Inflammatory macrophage treated with lipopolysaccharide for 4 hours (primary cell): ENCODE measurements at regions not wholly inside any gene's neighbourhood (a gene's known extent, or its start where the extent isn't known, plus 50 kb on each side); places are given as distances from the start of the nearest gene placed in this dataset.

Experiments used
- DNase-seq: peaks from one replicate; pipeline ENCODE4 v3.0.0-alpha.2; 2020

DNA sequence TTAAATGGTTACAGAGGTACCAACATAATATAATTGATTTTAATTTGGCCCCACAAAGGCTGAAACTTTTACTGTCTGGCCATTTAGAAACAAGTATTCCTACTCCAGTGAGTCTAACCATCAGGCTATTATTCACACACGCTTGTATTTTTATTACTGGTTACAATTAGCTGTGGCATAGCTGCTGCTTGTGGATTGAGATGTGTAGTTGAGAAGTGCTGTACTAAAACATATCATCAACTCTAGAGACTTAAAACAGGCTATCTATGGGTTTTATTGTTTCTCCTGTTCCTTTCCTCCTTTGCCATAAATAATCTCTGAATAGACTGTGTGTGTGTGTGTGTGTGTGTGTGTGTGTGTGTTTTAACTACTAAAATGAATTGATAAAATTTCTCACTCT is 530.2 kb downstream of the CCDC85A start:
- no peak for DNase-seq

DNA sequence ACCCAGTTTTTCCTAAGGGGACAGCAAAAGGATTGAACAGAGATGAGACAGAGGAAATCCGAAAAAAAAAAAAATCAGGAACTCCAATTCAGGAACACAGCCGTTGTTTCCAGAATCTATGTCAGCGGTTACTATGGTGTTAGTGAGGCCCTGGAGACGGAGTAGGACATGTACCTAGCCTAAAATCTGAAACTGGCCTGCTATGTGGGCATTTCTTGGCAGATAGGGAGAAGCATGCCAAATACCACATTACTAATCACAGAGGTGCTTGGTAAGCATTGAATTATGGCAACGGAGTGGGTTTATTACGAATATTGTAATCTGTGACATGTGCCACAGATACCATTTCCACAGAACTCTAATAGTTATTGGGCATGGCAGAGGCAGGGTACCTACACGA is 530.6 kb downstream of the CCDC85A start:
- no peak for DNase-seq

DNA sequence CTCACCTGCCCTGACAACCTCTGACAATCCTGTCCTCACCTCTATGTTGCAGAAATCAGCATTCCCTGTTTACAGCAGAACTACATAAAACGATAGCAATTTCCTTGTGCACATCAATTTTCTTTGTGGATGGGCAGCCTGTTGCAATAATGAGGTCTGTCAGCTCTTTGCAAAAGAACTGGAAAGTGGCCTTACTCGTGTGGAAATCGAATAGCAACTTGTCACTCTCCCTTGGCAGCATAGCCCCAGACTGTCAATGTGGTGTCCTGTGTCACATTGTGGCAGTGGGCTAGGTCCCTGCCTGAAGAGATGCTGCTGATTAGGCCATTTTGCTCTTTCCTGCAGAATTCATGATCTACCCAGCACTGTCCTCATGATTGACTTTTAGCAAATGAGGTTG is 531.9 kb downstream of the CCDC85A start:
- no peak for DNase-seq

DNA sequence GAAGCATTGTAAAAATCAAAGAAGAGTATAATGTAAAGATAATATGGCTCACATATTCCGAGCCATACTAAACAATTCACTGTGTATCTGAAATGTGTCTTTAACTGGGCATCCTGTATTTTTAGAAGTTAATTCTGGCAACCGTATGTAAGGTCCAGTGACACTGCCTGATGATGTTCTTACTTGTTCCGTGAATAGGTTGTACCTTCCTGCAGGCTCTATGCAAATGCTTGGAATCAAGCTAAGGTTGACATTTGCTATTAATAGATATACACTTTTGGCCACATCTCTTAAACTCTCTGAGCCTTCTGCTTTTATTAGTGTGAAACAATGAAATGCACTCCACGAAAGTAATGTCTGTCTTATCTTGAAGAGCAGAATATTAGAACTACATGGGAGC is 534.6 kb downstream of the CCDC85A start:
- DNase-seq = no peak

DNA sequence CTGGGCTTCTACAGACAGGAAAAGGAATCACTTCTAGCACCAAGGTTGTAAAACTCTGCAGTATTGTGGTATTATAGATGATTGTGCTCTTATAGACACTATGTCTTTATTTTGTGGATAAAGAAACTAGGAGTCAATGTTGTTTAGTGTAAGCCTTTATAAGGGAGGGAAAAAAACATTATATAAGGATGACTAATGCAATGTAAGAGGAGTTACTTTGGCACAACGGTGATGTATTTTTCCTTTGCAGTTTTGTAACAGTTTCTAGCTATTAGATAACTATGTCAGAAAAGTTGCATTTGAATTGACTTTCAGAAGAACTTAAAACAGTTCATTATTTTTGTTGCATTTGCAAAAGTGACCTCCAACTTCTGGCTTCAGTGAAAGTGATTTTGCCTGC is 545.4 kb downstream of the CCDC85A start:
- no peak for DNase-seq

DNA sequence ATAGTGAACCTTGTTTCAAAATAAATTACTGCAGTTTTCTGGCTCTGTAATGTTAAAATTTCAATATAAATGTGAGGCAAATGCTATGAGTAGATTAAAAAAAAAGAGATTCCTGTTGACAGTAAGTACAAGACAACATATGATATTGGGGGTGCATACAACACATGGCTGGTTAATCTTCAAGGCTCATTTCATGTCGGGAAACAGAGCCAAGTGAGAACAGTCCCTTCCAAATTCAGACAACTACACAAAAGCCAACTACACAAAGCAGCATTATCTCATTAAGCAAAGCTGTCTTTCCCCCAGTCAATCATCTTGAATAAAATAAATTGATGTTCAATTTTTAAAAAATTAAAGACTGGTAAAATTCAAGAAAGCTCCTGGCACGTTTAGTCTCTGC is 549.2 kb downstream of the CCDC85A start:
- DNase-seq = no peak

DNA sequence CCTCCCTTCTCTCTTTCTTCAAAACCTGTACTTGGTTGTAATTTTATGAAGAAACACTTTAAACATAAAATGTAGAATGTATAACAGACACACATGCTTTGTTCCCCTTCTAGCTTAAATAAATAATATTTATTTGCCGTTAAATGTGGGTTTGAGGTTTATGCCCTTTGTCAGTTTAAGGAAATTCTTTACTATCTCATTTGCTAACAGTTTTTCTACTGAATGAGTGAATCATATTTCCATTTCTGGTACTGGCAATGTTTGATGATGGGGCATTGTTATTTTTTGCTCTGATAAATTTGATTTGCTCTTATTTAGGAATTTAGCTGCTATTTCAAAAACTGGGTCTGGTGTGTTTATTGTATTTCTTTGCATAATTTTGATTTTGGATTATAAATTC is 555.6 kb downstream of the CCDC85A start:
- DNase-seq = no peak

DNA sequence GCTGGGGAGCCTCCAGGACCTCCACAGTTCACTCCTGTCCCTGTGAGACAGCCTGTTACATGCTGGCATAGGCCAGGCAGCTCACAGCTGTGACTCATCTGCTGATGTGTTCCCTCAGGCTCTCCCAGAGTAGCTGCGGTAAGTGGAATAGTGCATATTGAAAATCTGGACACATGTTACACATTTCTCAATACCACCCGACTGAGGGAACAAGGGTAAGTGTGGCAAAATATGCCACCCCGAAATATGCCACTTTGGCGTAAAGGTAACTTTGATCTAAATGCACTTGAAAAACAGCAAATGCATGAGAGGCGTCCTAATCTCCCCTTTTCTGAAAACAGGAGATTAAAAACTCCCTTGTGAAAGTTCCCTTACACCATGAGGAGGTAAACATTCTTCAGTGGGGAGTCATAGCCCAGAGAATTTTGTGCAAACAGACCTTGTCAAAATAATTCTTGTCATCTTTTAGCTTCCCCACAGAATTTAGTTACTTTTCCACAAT is 557.9 kb downstream of the CCDC85A start:
- no peak for DNase-seq

DNA sequence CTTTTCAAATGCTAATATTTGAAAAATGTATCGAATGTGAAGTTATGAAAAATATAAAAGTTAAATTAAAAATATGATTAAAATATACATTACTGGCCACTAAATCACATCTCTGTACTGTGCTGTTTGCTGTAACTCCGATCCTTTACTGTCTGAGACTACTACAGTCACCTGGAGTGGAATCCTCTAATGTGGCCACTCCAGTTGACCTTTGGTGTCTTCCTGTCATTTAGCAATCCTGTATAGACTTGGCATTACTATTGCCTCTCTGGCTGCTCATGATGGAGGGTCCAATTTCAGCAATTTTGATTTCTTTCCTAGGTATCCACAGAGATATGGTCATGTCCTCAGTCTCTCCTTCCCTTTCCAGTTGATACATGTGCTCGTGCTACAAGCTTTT is 560.0 kb downstream of the CCDC85A start:
- no peak for DNase-seq

DNA sequence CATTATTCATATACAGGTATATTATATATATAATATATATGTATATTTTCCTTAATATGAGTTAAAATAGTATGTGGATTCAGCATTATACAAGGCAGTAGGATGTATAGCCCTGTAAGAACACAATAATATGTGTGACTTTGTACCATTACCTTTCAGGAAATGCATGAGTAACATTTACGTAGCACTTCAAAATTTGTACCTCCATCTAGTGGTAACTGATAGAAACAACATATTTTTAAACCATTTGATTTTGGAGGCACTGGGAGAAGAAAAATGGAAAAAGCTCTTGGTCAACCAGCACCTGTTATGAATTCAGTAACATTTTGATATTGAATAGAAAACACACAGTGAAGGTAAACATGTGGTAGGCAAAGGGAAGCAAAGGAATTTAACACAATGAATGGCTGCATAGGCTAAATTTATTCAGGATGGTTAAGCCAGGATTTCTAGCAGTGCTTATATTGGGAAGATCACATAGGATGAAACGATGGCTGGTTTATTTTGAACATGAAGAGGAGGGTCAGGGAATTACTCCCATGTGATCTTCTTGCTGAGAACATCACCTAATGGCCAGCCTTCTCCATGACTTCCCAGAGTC is 565.5 kb downstream of the CCDC85A start:
- peak; percentile 6 for DNase-seq

DNA sequence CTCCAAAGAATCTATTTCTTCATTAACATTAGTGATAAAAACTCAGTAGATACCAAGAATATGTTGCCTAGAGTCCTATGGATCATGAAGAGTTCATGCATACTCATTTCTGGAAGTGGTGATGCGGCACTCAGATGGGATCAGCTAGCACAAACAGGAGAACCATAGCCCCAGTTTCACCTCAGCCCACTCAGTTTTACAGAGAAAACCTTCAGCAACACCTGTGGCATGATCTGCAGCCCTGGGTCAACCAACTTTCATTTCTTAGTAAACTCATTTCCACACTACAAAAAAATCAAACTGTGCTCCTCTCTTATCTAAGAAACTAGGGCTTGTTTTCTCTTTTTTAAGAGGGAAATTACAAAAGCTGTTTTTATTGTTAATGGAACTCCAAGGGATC is 569.4 kb downstream of the CCDC85A start:
- DNase-seq = no peak

DNA sequence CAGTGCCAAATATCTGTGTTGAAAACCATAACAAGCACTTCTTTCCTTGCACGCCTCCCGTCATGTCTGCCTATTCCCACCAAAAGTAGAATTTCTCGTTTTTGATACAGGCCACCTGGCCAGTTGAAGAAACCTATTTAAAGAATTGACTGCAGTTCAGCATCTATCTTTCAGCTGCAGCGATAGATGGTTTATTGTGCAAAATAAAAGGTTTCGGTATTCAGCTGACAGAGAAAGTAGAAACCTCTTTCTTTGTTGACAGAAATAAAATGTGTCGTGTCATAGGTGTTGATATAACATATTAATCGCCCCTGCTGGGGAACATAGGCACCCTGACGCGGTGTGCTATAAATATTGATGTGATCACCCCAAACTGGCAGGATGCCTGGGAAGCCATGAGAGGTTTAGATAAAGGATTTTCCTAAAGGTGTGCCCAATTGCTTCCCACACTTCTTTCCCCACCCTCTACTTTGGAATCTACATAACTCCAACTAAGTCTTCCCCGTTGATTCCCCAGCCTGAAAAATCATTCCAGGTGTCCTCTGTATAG is 570.4 kb downstream of the CCDC85A start:
- DNase-seq = no peak

DNA sequence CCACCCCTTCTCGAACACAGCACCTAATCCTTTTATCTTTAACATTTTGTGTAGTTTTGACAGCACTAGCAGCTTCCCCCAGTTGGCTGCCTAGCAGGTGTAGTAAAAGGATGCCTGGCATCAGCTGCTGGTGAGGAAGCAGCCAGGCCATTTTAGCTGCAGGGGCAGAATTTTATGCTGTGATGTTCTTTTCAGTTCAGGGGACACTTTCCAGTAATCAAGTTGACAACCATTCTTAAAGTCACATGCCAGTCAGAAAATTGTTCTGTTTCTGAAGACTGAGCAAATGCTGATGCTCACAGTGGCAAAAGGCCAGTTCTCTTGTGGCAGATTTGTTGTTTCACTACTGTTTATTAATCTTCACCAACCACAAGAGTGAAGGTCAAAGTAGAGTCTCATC is 570.8 kb downstream of the CCDC85A start:
- no peak for DNase-seq

DNA sequence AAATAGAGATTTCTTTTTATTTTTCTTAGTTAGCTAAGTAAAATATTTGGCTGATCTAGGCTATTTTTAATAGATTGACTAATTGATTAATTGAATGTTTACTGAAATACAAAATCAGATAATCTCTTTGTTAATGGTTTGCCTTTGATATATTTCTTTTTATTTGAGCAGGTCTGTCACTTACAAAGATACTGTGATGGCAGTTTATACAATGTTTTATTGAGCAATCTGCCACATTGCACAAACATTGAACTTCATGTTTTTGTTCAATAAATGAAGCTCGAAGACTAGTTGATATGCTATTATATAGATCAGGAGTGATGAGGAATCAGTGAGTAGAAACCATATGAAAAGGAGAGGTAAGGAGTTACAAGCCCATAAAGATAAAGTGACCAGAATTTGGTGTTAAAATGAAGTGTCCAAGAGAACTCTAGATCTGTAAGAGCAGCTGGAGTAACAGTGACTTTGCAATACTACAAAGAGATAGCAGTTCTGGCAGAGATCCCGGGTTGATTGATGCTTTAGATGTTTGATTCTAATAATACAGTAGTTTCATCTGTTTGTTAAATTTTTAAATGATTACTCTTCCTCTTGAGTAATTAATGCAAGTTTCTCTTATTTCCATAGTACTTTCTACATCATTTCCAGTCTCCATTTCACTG is 574.2 kb downstream of the CCDC85A start:
- no peak for DNase-seq

DNA sequence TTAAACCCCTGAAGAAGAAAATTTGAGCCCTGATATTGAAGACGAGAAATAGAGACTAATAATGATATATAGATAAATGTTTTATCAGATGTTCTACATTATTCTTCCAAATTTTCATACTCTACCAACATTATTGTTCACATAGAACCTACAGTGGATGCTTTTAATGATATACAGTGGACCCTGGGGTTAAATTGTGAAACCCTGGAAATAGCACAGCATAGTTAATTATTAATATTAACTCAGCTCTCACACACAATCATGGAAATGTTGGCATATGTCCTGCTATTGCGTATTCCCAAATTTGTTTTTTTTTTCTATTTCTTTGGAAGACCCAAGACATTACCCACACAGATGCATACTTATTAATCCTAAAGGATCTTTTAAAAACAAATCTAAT is 579.9 kb downstream of the CCDC85A start:
- no peak for DNase-seq

DNA sequence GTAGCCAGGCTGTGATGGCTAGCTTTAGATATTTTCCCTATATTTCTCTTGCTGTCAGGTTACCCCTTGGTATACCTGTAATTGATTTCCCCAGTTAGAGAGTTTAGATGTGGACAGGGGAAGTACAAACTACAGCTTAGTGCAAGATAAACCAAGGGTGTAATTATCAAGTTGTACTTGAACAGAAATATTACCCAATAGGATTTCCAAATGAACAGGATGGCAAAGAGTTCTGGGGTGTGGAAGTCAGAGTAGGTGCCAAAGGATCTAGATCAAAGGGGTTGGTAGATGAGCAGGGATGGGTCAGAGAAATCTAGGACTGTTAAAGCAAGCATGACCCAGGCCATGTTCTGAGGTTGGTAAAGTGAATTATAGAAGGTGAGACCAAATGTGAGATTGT is 585.2 kb downstream of the CCDC85A start:
- no peak for DNase-seq

DNA sequence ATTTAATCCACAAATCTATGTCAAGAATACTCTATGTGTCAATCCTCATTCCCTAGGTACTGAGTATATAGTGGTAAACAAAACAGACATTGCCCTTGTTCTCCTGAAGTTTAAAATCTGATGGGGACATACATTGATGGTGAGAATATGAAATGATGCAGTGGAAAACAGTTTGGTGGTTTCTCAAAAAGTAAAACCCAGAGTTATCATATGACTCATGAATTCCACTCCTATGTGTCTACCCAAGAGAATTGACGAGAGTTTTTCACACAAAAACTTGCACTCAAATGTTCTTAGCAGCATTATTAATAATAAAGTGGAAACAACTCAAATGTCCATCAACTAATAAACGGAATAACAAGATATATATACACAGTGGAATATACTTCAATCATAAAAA is 586.7 kb downstream of the CCDC85A start:
- no peak for DNase-seq

DNA sequence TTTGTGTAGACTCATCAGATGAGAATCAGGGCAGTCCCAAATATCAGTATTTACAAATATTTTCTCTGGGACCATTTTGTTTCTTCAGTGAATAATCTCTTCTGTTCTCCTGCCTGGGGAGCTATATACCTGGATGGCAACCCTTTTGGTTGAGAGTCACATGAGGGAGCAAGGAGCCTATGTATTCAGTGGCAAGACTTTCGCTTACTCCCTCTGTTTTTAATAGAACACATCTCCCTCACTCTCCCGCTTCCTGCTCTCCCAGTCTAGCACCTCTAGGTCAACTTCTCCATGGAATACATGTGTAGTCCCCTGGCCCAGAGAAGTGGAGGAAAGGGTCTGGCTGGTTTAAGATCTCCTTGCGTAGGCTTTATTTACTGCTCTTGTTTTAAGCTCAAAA is 600.3 kb downstream of the CCDC85A start:
- DNase-seq = no peak

DNA sequence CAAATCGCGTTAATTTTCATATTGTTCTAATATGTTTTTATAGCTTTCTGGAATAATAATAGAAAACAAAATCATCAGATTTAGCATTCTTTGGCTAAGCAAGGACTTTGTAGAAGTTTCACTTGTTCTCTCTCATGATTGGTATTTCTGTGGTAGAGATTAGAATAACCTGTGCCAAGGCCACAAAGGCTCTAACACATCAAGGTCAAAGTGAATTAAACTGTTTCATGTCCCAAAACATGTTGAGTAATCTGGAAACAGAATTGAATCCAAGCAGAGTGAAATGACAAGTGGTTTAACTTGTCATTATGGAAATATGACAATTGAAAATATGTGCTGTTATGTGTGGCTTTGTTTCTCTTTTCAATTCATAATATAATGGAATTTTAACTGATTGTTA is 617.4 kb downstream of the CCDC85A start:
- no peak for DNase-seq

DNA sequence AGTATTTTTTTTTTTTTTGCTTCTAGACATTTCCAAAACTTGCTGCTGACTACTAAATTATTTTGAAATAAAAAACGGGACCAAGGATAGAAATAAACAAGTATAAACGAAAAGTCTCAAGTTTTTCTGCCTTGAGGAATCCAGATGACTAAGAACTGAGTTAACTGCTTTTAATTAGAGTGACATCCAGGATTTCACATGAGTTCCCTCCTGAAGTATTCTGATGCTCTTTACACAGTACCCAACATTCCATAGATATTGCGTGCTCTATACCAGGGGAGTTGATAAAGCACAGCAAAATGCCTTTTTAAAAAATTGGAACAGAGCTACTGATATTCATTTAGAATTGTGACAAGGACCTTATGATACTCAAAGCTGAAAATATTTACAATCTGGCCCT is 618.0 kb downstream of the CCDC85A start:
- no peak for DNase-seq

DNA sequence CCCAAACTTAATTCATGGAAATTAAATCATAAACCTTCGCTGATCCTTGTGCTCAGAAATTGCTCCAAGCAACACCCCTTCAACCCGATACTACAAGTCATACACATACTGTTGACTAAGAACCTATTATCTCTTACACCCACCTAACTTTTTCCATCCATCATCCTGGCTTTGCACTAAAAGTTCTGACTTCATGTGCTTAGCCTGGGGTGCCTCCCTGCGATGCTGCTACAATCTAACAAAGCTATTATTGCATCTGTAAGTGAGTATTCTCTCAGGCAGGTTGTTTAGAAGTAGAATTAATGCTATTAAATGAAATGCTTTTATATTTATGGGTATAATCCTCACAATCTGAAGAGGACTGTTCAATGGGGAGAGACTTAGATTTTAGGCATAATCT is 619.8 kb downstream of the CCDC85A start:
- DNase-seq = no peak

DNA sequence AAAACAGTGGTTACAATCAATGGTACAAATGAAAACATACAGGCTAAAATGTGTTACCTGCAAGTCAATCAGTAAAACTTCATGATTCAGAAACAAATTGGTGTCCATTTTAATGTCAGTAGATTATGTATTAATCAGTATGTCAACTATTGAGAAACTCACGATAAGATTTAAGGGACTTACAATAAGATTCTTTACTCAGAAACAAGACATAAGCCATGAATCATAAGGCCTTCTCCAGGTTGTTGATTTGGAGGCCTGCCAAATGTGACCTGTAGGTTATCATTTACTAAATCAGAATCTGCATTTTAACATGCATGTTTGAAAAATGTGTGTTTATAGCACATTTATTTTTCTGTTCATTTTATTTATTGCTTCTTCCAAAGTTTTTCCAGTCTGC is 623.1 kb downstream of the CCDC85A start:
- DNase-seq = no peak

DNA sequence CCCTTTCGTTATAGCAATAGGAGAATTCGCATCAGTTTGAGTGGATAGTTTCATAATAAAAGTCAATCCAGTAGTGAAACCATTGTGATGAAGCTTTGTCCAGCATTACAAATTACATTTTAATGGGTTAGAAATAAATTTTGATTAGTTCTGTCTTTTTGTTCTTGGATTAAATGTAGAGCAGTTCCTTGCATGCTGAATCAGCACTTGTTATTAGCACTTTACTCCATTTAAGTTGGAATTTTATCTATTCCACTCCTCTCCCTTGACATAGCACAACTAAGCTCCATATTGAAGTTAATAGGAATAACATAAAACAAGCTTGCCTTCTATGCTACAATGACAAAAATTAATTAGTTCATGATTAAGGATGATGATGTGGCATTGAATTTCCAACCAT is 624.1 kb downstream of the CCDC85A start:
- no peak for DNase-seq

DNA sequence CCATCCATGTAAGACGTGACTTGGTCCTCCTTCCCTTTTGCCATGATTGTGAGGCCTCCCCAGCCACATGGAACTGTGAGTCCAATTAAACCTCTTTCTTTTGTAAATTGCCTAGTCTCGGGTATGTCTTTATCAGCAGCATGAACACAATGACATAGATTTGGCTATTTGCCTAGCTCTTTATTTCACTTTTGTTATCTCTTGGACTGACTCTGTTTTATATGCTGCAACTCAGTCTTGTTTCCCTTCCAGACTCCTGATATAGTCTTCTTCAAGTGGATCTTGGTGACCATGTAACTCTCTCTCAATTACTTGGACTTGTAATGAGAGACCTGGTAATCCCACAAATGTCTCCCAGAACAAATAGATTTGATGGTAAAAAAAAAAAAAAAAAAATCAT is 627.6 kb downstream of the CCDC85A start:
- DNase-seq = no peak

DNA sequence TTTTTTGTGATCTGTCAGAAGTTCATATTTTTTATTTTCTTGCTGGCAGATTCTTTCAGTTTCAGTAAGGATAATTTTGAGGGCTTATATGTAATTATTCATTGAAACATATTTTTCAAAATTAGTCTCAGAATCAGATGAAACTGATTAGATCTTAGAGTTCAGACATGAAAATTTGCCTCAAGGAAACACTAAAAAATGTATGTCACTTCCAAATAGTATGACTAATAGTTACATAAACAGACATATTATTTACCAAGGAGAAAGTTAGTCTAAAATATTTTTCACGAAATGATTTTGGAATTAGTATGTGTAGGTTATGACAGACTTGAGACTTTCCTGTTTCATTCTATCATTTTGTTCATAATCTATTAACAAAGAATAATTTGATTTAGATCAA is 628.6 kb downstream of the CCDC85A start:
- no peak for DNase-seq
